ENCODE measurements at regions not wholly inside any gene's neighbourhood (a gene's known extent, or its start where the extent isn't known, plus 50 kb on each side); places are given as distances from the start of the nearest gene placed in this dataset.

DNA sequence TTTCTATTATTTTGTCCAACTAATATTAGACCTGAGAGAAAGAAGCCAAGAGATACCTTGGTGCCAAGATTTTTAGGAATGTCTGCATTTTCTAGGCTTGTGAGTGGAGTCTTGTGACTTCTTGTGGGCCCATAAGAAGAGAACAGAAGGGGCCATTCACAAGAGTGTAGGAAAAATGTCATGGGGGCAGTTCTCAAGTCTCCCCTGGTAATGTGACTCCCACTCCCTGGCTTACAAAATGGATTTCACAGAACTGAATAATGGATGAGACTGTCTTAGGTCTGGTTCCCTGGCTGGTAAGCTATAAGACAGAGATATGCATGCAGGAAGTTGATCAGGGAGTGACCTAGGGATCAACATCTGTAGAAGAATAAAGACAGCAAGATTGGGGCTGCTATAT lies 181.3 kb downstream of the CBLN1 start:
- no peak for DNase-seq (ENCODE audit: extremely low spot score)
- POLR2A ChIA-PET: no interaction called here
- CTCF ChIA-PET: no interaction called here
- TF ChIP-seq, protein P1, sequence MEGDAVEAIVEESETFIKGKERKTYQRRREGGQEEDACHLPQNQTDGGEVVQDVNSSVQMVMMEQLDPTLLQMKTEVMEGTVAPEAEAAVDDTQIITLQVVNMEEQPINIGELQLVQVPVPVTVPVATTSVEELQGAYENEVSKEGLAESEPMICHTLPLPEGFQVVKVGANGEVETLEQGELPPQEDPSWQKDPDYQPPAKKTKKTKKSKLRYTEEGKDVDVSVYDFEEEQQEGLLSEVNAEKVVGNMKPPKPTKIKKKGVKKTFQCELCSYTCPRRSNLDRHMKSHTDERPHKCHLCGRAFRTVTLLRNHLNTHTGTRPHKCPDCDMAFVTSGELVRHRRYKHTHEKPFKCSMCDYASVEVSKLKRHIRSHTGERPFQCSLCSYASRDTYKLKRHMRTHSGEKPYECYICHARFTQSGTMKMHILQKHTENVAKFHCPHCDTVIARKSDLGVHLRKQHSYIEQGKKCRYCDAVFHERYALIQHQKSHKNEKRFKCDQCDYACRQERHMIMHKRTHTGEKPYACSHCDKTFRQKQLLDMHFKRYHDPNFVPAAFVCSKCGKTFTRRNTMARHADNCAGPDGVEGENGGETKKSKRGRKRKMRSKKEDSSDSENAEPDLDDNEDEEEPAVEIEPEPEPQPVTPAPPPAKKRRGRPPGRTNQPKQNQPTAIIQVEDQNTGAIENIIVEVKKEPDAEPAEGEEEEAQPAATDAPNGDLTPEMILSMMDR (IDR thresholded peaks at IDR 0.05; ENCODE audit: control extremely low read depth, extremely low read depth, low read depth, missing control alignments): no peak

DNA sequence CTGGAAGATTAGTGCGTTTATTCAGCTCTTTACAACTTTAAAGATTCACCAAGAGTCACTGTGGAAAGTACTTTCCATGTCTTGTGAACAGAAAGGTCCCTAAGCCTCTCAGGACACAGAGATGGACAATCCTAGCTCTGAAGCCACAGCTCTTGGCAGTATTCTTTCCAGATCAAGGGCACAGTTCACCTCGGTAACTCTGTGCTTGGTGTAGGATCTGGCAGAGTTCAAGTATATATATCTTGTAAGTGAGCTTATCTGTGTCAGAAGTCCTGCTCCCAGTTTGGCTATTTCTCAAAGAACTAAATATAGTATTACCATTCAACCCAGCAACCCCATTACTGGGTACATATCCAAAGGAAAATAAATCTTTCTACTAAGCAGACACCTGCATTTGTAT lies 183.7 kb downstream of the CBLN1 start:
- TF ChIP-seq, protein P1 (IDR thresholded peaks at IDR 0.05; ENCODE audit: control extremely low read depth, extremely low read depth, low read depth, missing control alignments): no peak
- no peak for DNase-seq (ENCODE audit: extremely low spot score)
- CTCF ChIA-PET: no interaction called here
- POLR2A ChIA-PET: no interaction called here

DNA sequence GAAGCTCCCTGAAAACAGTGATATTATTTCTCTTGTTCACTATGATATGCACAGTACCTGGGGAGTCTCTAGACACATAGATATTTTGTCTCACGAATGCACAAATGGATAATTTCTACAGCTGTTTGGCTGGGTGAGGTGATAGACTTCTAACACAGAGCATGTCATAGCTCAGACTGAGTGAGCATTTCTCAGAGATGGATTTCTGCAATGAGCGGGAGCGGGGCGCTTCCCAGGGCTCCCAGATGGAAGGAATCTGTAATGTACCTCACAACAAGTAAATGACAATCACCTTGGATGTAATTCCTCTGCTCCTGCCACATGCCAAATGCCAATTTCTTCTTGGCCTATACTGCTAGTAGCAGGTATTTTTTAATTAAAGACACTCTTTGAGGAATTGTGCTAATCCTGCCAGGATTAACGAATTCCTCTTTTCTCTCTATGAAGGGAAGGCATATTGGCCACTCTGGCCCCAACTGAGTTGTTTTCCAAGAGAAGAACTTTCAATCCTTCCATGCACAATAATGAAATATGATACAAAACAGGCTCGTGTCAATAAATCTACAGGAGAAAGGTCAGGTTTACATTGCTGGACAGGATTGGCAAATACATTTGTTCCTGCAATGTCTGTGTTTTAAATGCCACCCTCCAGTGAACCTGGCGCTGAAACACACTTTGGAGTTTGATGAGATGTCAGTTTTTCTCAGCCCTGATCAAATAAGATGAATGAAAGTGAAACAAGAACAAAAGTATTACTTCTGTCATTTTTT lies 185.3 kb downstream of the CBLN1 start:
- TF ChIP-seq, protein P1 (IDR thresholded peaks at IDR 0.05; ENCODE audit: control extremely low read depth, extremely low read depth, low read depth, missing control alignments): no peak
- ChIA-PET CTCF (interaction anchor here (1.4 kb wide), 1 partner anchor 16 kb away, joined by 5 read pairs; no protein-coding TSS in a partner anchor), POLR2A (no interaction called here)
- no peak for DNase-seq (ENCODE audit: extremely low spot score)

DNA sequence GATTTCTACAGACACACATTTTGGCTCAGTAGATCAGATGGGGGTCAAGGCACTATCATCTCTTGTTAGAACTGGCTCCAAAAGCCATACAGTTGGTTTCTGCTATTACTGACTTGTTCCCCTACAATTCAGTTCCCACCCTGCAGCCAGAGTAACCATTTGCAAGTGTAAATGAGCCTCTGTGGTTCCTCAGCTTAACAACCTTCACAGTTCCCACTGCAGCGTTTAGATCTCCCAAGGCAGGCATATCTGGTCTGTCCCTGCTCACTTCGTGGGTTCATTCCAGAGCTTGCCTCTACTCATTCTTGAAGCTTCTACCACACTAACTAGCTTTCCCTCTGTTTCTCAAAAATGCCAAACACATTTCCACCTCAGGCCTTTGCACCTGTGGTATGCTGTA lies 186.1 kb downstream of the CBLN1 start:
- TF ChIP-seq, protein P1 (IDR thresholded peaks at IDR 0.05; ENCODE audit: control extremely low read depth, extremely low read depth, low read depth, missing control alignments): no peak
- ChIA-PET POLR2A (no interaction called here), CTCF (interaction anchor here (1.4 to 1.5 kb wide), 2 partner anchors 17 to 22 kb away, joined by 3 to 5 read pairs; no protein-coding TSS in a partner anchor)
- no peak for DNase-seq (ENCODE audit: extremely low spot score)

DNA sequence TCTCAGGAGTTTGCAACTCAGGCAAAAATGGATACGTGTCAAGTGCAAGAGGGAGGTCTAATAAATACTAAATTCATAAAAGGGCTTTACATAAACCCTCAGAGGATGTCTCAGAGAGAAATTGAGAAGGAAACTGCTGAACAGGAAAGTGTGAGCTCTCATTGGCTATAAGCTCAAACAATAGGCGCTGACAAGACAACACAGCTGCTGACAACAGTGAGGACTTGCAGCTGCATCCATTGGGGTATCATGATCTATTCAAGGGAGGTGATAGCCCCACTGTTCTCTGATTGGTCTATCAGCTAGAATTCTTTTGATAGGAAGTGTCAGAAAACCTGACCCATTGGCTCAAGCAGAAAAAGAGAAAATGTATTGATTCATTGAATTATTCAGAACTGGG lies 187.2 kb downstream of the CBLN1 start:
- DNase-seq (ENCODE audit: extremely low spot score): no peak
- TF ChIP-seq, protein P1 (IDR thresholded peaks at IDR 0.05; ENCODE audit: control extremely low read depth, extremely low read depth, low read depth, missing control alignments): no peak
- POLR2A ChIA-PET: no interaction called here
- CTCF ChIA-PET: interaction anchor here (1.5 kb wide), 1 partner anchor 23 kb away, joined by 3 read pairs; no protein-coding TSS in a partner anchor

DNA sequence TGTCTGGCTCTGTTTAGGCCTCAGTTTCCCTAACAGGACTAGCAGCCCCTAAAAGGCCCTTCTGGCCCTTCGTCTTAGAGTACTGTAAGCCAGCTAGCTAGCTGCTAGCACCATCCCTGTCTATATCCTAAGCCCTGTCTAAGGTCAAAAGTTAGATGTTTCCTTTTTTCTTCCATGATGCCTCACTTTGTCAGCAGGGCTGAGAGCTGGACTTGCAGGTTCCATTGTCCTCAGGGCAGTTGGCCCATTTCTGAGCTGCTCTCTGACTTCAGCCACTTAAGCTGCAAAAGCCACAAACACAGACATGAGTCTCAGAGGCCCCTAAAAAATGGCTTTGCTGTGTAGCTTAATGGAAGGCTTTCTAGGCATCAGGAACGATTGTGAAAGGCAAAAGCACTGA lies 187.7 kb downstream of the CBLN1 start:
- POLR2A ChIA-PET: no interaction called here
- TF ChIP-seq, protein P1 (IDR thresholded peaks at IDR 0.05; ENCODE audit: control extremely low read depth, extremely low read depth, low read depth, missing control alignments): no peak
- CTCF ChIA-PET: no interaction called here

More for the DNA sequence above, 187.7 kb downstream of the CBLN1 start:
- no peak for DNase-seq (ENCODE audit: extremely low spot score)
